PC-3 (cell line): ENCODE measurements at regions not wholly inside any gene's neighbourhood (a gene's known extent, or its start where the extent isn't known, plus 50 kb on each side); places are given as distances from the start of the nearest gene placed in this dataset.

Source experiments
- EZH2 ChIP-seq: fragments of 300-600 bp; sonication (generic); IDR thresholded peaks from one replicate; pipeline ENCODE4 v1.6.1; 2017; ENCODE audit warnings: antibody characterized with exemption, mild to moderate bottlenecking, low read length; ENCODE audit not compliant: unreplicated experiment
- TF ChIP-seq, protein P1 (sequence below): fragments of 300-600 bp; sonication (generic); conservative IDR thresholded peaks from 2 replicates; pipeline ENCODE4 v1.5.1; 2017; ENCODE audit warnings: antibody characterized with exemption, low read depth, mild to moderate bottlenecking, low read length

DNA sequence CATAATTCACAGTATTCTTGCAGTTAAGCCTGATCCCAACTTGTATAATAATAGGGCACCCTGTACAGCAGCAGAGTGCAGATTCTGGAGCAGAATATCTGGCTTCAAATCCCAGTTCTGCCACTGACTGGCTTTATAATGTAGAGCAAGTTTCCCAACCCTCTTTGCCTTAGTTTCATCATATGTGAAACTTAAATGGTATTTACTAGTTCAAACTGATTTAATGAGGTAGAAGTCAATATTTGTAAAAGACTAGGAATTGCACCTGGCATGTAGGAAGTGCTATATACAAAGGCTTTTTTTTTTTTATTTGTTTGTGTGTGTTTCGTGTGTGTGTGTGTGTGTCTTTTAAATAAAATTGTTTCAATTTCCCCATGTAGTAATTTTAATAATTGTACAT lies 125.9 kb downstream of the CCER1 start:
- TF ChIP-seq, protein P1, sequence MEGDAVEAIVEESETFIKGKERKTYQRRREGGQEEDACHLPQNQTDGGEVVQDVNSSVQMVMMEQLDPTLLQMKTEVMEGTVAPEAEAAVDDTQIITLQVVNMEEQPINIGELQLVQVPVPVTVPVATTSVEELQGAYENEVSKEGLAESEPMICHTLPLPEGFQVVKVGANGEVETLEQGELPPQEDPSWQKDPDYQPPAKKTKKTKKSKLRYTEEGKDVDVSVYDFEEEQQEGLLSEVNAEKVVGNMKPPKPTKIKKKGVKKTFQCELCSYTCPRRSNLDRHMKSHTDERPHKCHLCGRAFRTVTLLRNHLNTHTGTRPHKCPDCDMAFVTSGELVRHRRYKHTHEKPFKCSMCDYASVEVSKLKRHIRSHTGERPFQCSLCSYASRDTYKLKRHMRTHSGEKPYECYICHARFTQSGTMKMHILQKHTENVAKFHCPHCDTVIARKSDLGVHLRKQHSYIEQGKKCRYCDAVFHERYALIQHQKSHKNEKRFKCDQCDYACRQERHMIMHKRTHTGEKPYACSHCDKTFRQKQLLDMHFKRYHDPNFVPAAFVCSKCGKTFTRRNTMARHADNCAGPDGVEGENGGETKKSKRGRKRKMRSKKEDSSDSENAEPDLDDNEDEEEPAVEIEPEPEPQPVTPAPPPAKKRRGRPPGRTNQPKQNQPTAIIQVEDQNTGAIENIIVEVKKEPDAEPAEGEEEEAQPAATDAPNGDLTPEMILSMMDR: no peak
- no peak for TF ChIP-seq EZH2
